ENCODE measurements at regions not wholly inside any gene's neighbourhood (a gene's known extent, or its start where the extent isn't known, plus 50 kb on each side); places are given as distances from the start of the nearest gene placed in this dataset.

DNA sequence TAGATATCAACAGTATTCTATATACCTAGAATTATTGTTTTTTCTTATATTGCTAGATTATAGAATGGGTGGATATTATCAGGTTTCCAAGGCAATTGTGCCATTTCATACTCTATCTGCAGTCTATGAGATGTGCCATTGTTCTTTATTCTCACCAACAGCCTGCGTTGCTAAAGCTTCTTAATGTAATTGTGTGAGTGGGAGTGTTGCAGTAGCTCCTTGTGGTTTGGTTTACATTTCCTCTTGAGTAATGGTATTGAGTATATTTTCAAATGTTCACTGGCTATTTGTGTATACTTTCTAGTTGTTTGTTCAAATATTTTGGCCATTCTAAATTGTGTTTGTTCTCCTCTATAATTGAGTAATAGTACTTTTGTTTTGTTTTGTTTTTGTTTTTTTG, 199.2 kb downstream of the TFEC start:
- no peaks in the 10 kb centered on the region; a peak in 1 of 4 replicates for H3K9me3 ChIP-seq (ENCODE audit: insufficient read depth in 2 of 2, low read depth in 1 of 2, low read length in 1 of 2)
- H3K27me3 ChIP-seq (replicated peaks in 1 of 4; ENCODE audit: control insufficient read depth in 3 of 4, extremely low read depth in 1 of 4, insufficient read depth in 3 of 4, low read length in 3 of 4) = peaks cover 0 to 1% (median 0%) of the 10 kb centered on the region in 4 experiments; a peak in 1 of 7 replicates
- H4K5ac ChIP-seq (ENCODE audit: insufficient read length, low read depth, low read length) = no peak overlapping the region
- H3K27ac ChIP-seq (ENCODE audit: low read depth, low read length) = no peak overlapping the region
- H2BK12ac ChIP-seq (ENCODE audit: low read depth, low read length) = no peak overlapping the region
- no peak overlapping the region for H2BK120ac ChIP-seq (replicated peaks; ENCODE audit: low read depth, low read length)
- no peak overlapping the region for H3K4me3 ChIP-seq (ENCODE audit: extremely low read depth in 1 of 4, insufficient read depth in 2 of 4, low read depth in 3 of 4, low read length in 4 of 4)
- H3K4me2 ChIP-seq (ENCODE audit: insufficient read depth in 1 of 2, low read depth in 2 of 2, low read length in 2 of 2) = no peak overlapping the region
- H3K14ac ChIP-seq (ENCODE audit: insufficient read length) = no peak overlapping the region
- H2AFZ ChIP-seq (ENCODE audit: low read length) = no peak overlapping the region
- FAIRE-seq (no peak), DNase-seq (ENCODE audit: low read depth in 1 of 2, low spot score in 2 of 2) (no peak)
- H2BK20ac ChIP-seq (ENCODE audit: low read length) = no peak overlapping the region
- no peak overlapping the region for H3K4ac ChIP-seq (replicated peaks; ENCODE audit: insufficient read length, low read depth, low read length)
- H3K56ac ChIP-seq (replicated peaks; ENCODE audit: insufficient read length, low read depth, low read length) = no peak overlapping the region
- H2AK5ac ChIP-seq (ENCODE audit: low read depth, low read length) = no peak overlapping the region
- H4K91ac ChIP-seq (replicated peaks; ENCODE audit: insufficient read length, low read length) = no peak overlapping the region
- H3K9ac ChIP-seq (replicated peaks in 1 of 4; ENCODE audit: extremely low read depth in 1 of 4, low read depth in 3 of 4, low read length in 3 of 4) = no peak overlapping the region
- TF ChIP-seq NRF1 (IDR thresholded peaks at IDR 0.05; ENCODE audit: low read depth, low read length) = no peak
- TF ChIP-seq KDM1A (IDR thresholded peaks at IDR 0.05; ENCODE audit: borderline replicate concordance, low read length) = no peak
- TF ChIP-seq BCL11A (IDR thresholded peaks at IDR 0.05; ENCODE audit: low read depth in 2 of 2, low read length in 2 of 2) = no peak
- no peak for TF ChIP-seq ATF3 (IDR thresholded peaks at IDR 0.05; ENCODE audit: insufficient read depth, low read depth, low read length)
- no peak for TF ChIP-seq RXRA (IDR thresholded peaks at IDR 0.05; ENCODE audit: insufficient read depth, low read depth, low read length)
- TF ChIP-seq POLR2AphosphoS5 (IDR thresholded peaks at IDR 0.05; ENCODE audit: low read depth, low read length) = no peak
- TF ChIP-seq KDM4A (IDR thresholded peaks at IDR 0.05; ENCODE audit: low read depth, low read length, severe bottlenecking) = no peak
- TF ChIP-seq BACH1 (IDR thresholded peaks at IDR 0.05; ENCODE audit: low read length) = no peak
- no peak for TF ChIP-seq JUN (IDR thresholded peaks at IDR 0.05; ENCODE audit: low read depth, low read length)
- no peak for TF ChIP-seq CEBPB (IDR thresholded peaks at IDR 0.05; ENCODE audit: low read depth, low read length)
- TF ChIP-seq SP1 (IDR thresholded peaks at IDR 0.05; ENCODE audit: low read depth, low read length) = no peak
- TF ChIP-seq TCF12 (IDR thresholded peaks at IDR 0.05; ENCODE audit: low read depth, low read length) = no peak
- no peak for TF ChIP-seq EP300 (IDR thresholded peaks at IDR 0.05; ENCODE audit: borderline replicate concordance in 1 of 2, low read depth in 2 of 2, low read length in 2 of 2)
- TF ChIP-seq CHD2 (IDR thresholded peaks at IDR 0.05; ENCODE audit: low read length) = no peak
- no peaks in the 10 kb centered on the region for H3K79me2 ChIP-seq (ENCODE audit: control insufficient read depth in 1 of 2, insufficient read depth in 2 of 2, low read length in 2 of 2)
- H3K79me1 ChIP-seq (ENCODE audit: low read depth, low read length) = no peaks in the 10 kb centered on the region
- H4K20me1 ChIP-seq (replicated peaks in 1 of 2; ENCODE audit: control insufficient read depth in 1 of 2, insufficient read depth in 2 of 2, low read length in 2 of 2) = no peaks in the 10 kb centered on the region
- H3K4me1 ChIP-seq (replicated peaks in 1 of 4; ENCODE audit: control insufficient read depth in 3 of 4, insufficient read depth in 4 of 4, low read length in 3 of 4) = peaks cover 0 to 2% (median 0%) of the 10 kb centered on the region in 4 experiments; a peak in 1 of 7 replicates
- ChIA-PET CTCF (ENCODE audit: partially characterized antibody) (no interaction called here), POLR2A (ENCODE audit: partially characterized antibody) (no interaction called here)
- H2BK15ac ChIP-seq (ENCODE audit: low read length) = no peak overlapping the region
- no peak overlapping the region for H4K8ac ChIP-seq (ENCODE audit: extremely low read depth, insufficient read depth, low read length)
- H3K36me3 ChIP-seq (ENCODE audit: control insufficient read depth in 2 of 4, insufficient read depth in 4 of 4, low read length in 3 of 4) = no peaks in the 10 kb centered on the region
- 96% methylated on average over 1 of the region's 1 CpG; no CpG with 5 or more reads in 1 of the 2 experiments for WGBS, 2 experiments (ENCODE audit: extremely low coverage in 1 of 2, insufficient coverage in 1 of 2, insufficient read length in 1 of 2, insufficient replicate concordance in 2 of 2, low coverage in 1 of 2, low lambda C conversion rate in 2 of 2, missing lambda C conversion rate in 1 of 2)
- H3K18ac ChIP-seq (ENCODE audit: extremely low read depth, low read length) = no peak overlapping the region
- no peak overlapping the region for H2BK5ac ChIP-seq (ENCODE audit: low read depth, low read length)
- H3K23ac ChIP-seq (ENCODE audit: insufficient read length) = no peak overlapping the region
- no peaks in the 10 kb centered on the region for H3K23me2 ChIP-seq (ENCODE audit: low read depth, low read length)
